HG03196 (cell line): ENCODE measurements at regions not wholly inside any gene's neighbourhood (a gene's known extent, or its start where the extent isn't known, plus 50 kb on each side); places are given as distances from the start of the nearest gene placed in this dataset.

Source experiments
- ATAC-seq: cut with Tn5 transposase; IDR thresholded peaks from one replicate; pipeline ENCODE4 v1.9.1; 2021; ENCODE audit not compliant: unreplicated experiment

DNA sequence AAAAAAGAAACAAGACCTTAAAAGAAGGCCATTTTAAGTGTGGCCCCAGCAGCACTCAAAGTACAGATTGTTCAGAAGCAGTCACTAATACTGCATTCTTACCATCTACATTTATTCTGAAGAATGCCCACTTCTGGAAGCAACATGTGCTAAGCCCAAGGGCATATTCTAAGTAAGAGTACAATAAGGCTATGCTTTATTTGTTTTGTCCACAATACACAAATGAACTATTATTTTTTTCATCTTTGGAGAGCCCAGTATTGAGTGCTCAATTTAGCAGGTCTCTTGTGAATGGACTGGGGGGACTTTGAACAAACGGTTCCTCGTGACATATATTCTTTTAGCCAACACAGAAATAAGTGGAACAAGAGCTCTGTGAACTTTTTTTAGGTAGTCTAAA lies 191.4 kb upstream of the CHORDC1 start:
- ATAC-seq = no peak

DNA sequence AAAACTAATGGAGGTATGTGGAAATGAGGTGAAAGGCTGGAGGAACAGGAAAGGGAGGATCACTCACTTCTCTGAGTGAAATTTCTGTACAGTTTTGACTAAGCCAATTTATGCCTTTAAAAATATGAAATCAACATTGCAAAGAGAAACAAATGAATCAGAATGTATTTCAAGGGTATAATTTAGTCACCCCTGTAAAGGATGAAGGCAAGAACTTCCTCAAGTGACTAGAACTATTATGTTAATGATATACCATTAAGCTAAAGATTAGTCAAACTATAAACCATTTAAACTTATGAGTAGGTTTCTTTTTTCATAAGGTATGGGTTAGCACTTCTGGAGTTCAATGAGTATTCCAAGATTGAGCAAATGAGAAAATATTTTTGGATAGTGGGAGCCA lies 184.5 kb upstream of the CHORDC1 start:
- no peak for ATAC-seq

DNA sequence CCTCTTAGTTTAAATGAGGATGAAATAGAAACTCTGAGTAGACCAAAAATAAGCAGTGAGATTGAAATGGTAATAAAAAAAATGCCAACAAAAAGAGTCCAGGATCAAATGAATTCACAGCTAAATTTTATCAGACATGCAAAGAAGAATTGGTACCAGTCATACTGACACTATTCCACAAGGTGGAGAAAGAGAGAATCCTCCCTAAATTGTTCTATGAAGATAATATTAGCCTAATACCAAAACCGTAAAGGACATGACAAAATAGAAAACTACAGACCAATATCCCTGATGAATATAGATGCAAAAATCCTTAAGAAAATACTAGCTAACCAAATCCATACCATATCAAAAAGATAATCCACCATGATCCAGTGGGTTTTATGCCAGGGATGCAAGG lies 169.8 kb upstream of the CHORDC1 start:
- no peak for ATAC-seq

DNA sequence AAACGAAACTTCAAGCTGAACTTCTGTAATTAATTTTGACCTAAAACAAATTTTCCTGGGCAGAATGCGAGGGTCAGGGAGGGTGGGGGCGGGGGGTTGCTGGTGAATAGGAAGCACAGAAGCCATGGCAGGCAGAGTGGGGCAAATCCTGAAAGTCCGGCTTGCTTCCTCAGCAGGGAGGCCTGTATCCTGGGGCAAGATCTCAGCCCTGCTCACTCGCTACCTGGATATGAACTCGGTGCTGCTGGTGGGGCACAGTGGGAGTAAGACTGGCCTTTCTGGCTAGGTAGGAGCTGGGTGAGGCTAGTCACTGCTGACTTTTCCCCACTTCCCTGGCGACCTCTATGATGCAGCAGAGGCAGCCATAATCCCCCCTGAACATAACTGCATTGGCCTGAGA lies 168.9 kb upstream of the CHORDC1 start:
- no peak for ATAC-seq

DNA sequence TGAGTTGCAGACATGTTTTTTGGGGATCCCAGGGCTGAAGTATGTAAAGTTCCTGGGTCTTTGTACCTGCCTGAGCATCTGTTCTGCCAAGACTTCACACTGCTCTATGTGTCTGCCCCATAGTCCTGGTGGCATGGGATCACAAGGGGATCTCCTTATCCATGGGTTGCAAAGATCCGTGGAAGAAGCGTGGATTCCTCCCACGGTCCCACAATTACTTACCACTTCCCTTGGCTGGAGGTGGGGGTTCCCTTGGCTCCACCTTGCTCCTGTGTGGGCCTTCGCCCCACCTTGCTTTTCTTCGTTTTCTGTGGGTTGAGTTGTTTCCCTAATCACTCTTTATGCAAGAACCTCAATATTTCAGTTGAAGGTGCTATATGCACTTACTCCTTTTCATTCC lies 157.4 kb upstream of the CHORDC1 start:
- ATAC-seq = no peak

DNA sequence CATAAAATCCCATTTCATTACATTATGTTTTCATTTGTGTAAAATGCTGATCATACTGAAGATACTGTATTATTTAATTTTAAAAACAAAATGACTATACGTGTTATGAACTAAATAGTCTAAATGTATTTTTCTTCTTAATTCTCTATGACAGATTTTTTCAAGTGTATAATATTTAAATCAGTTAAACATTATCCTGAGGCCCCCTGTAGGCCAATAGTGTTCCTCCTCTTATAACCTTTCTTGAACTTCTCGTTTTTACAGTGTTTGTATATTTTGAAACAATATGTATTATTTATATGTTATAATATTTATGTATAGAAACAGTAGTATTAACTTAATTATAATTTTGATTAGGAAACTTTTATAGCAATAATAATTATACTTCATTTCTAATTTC lies 151.1 kb upstream of the CHORDC1 start:
- ATAC-seq = no peak

DNA sequence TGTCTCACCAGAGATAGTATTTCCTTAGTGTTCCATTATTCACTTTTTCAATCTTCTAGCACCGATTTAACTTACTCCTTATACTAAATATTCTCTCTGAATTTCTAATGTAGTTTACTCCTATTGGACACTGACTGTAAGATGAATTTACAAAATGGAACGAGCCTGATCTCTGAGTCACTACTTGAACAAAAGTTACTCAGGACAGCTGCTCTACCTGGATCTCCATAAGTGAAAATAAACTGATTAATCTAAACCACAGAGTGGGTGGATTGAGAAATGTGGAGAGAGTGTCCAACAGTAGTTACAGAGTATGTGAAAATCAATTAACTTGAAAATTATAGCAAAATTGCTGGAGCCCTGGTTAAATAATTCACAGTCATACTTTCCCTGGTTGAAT lies 141.7 kb upstream of the CHORDC1 start:
- ATAC-seq = no peak

DNA sequence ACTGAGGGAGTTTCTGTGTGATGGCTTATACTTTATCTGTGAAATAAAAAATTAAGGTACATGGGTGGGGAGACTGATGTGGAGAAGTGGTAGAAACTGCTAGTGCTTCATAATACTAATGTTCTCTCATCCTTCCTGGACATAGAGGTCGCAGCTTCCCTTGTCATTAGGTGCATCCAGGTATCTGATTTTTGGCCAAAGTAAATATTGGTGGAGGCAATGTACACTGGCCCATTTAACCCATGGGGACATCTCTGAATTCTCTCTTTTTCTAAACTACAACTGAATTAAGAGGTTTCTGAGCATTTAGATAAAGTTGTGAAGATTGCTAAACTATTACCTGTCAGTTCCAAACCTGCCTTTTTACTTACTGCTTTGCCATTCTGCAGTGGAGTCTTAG lies 140.9 kb upstream of the CHORDC1 start:
- no peak for ATAC-seq

DNA sequence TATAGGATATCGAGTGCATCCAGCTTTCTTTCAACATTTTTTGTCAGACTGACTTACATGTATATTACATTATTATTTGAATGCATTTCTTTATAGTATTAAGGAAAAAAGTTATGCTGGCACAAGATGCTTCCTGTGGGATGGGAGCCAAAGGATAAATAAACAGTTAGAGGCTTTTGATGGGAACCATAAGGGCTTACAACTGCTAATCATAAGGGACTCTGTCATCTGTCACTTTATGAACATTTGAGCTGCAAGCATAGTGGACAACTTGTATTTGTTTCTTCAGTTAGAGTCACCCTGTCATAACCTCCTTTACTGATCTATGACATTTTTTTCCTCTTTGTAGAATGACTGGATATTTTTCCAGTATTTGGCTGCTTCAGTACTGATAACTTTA lies 132.4 kb upstream of the CHORDC1 start:
- ATAC-seq = no peak

DNA sequence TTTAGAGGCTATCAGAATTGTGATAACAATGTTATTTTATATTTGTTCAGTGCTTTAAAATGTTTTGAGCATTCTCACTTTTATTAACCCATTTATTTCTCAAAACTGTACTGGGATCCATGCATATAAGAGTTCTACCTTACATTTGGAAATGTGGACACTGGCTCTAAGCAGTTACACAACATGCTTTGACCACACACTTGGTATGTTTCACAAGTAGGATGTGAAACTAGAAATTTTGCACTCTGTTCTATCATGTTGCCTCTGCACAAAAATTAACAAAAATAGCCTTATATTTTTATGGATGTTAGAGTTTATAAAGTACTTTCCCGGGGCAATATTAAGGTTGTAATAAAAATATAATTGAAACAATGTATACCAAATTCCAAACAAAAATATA lies 126.9 kb upstream of the CHORDC1 start:
- ATAC-seq = no peak

DNA sequence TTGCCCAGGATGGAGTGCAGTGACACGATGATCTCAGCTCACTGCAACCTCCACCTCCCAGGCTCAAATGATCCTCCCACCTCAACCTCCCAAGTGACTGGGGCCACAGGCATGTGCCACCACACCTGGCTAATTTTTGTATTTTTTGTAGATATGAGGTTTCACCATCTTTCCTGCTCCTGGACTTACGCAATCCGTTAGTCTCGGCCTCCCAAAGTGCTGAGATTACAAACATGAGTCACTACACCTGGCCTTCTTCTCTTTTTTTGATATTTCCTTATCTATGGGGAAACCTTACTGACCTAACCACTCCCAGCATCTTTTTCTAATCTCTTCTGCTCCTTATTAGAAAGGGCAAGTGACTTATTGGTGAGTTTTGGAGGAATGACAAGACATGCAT lies 121.7 kb upstream of the CHORDC1 start:
- ATAC-seq = no peak

DNA sequence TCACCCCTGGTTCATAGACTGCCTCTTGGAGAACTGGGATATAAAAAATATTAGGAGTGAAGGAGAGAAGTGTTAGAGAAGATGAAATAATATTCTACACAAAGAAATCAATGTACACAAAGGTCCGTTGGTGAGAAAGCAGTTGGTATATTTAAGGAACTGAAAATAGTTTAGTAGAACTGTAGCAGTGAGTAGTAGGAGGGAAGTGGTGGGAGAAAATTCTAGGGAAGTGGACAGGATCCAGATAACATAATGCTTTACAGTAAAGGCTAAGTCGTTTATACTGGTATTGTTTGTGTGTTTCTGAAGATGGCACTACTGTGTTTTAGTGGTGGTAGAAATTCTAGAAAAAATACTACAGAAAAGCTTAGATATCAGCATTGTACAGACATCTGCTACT lies 120.8 kb upstream of the CHORDC1 start:
- ATAC-seq = no peak

DNA sequence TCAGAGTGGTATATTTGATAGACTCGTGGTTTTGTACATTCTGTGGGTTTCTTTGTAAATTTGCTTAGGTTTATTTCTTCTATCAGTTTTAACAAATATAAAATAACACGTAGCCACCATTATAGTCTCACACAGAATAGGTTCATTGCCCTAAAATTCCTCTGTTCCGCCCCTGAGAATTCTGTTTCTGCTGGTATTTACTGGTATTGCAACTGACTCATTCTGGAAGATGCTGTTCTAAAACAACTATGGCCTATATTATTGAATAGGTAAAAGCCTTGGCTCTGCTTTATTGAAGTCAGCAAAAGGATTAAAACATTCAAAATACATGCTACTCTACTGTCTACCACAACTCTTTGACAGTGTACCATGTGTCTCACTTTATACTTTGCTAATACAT lies 119.1 kb upstream of the CHORDC1 start:
- no peak for ATAC-seq

DNA sequence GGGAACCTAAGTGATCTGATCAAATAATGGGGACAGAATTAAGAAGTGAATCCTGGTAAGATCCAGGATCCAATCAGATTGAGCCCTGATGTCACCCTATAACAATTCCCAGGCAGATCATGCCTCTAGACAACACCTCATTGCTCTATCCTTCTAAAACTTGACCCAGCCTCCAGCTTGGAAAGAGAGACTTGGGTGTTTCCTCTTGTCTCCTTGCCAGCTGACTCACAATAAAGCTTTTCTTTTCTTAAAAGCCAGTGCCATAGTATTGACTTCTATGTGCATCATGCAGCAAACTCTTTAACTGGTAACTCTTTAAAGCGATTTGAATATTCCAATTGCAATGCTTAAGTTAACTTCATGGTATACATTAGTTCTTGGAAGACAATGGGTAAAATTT lies 109.6 kb upstream of the CHORDC1 start:
- no peak for ATAC-seq

DNA sequence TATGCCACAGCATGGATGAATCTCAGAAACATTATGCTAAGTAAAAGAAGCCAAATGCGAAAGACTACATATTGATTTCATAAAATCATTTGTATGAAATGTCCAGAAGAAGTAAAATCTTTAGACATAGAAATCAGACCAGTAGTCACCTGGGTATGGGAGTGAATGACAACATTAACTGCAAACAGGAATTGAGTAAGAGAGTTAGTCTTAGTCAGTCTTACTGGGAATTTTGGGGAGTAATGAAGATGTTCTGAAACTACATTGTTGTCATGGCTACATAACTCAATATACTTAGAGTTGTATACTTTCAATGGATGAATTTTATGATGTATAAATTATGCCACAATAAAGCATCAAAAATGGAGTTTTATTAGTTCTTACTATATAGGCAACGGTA lies 107.8 kb upstream of the CHORDC1 start:
- no peak for ATAC-seq

DNA sequence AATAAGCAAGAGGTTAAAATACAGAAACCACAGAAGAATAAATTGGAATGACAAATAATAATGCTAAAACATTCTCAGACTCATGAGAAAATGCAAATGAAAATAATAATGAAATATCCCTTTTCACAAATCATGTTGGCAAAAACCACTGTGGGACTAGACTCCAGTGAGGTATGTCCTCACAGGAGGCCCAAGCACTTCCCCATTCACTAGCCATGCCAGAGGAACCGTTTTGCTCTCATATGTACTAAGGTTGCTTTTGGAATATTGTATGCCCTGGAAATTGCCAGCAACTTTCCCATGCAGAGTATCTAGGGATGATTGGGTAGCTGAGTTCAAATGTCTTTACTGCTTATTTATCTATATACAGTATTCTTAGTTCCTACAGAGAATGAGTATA lies 106.2 kb upstream of the CHORDC1 start:
- ATAC-seq = no peak

DNA sequence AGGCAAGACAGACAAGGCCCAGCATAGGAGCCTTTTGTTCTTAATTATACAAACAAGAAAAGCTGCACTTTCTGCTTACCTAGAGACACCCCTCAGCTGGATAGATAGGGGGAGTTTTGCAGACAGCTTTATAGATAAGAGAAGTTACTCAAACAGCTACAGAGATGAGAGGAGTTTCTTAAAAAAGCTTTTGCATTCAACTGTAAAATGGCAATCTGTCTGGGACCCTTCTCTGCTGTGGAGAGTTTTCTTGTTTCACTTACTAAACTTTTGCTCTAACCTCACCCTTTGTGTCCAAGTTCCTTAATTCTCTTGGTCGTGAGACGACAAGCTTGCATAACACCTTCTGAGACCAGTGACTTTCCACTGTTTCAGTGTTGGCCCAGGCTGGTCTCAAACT lies 103.8 kb upstream of the CHORDC1 start:
- no peak for ATAC-seq

DNA sequence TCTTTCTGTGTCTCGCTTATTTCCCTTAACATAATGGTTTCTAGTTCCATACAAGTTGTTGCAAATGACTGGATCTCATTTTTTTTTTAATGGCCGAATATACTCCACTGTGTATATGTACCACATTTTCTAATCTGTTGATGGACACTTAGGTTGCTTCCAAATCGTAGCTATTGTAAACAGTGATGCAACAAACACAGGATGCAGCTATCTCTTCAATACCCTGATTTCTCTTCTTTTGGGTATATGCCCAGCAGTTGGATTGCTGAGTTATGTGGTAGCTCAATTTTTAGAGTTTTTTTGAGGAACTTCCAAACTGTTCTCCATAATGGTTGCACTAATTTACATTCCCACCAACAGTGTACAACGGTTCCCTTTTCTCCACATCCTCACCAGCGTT lies 100.4 kb upstream of the CHORDC1 start:
- no peak for ATAC-seq

DNA sequence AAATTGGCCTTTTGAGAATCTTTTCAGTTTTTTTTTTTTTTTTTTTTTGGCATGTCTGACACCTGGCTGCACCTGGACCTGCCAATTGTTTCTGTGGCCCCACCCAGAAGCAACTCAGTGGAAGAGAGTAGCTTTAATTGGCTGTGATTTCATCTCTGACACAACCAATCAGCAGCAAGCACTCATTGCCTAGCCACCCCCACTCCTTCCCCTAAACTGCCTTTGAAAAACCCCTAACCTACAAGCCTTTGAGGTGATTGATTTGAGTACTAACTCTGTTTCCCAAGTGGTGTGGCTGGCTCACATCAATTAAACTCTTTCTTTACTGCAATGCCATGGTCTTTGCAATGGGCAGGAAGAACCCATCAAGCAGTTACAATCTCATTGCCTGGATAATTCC lies 98.2 kb upstream of the CHORDC1 start:
- no peak for ATAC-seq

DNA sequence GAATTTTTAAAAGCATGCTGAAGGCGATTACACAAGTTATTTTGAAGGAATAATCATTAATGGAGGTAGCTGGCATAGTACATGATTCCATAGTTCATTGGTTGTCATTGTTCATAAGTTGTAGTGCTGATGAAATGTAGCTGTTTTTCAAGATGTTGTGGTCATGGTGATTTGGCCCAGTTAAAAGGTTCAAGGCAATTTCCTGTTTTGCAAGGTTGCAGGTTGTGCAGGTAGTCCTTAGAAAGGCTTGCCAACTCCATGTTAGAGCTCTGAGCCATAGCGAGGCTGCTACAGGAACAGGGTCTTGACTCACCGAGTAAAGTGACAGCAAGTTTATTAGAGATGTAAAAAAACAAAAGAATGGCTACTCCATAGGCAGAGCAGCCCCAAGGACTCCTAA lies 95.8 kb upstream of the CHORDC1 start:
- ATAC-seq = no peak

DNA sequence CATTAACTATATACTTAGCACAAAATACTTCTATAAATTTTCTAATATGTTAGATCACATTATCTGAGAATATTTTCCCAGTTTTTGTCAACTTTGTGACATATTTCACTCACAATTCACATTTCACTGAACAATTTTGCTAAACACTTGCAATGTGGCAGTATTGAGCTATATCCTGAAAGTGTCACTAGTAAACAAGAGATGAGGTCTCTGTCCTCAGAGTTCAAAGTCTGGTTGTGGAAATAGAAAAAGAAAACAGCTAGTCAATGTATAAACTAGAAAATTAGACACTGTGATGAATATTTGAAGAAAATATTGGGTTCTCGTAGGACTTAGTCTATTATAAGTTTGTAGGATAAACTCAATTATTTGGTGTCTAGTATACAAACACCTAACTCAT lies 87.4 kb upstream of the CHORDC1 start:
- ATAC-seq = no peak

DNA sequence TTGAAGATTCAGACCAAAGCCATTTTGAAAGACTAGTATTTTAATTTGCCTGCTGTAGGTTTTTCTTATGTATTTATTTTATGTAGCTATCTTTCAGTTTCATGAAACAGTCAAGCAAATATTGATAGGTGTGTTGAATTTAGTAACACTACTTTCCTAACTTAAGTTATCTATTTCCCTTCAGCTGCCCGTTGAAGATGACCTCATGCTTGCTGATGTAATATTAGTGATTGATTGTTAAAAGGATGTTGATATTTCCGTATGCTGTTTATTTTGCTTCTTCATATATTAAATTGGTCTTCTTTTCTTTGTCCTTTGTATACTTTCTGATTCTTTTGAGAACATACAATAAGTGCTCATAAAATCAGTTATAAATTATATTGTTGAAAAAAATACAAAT lies 86.8 kb upstream of the CHORDC1 start:
- ATAC-seq = no peak

DNA sequence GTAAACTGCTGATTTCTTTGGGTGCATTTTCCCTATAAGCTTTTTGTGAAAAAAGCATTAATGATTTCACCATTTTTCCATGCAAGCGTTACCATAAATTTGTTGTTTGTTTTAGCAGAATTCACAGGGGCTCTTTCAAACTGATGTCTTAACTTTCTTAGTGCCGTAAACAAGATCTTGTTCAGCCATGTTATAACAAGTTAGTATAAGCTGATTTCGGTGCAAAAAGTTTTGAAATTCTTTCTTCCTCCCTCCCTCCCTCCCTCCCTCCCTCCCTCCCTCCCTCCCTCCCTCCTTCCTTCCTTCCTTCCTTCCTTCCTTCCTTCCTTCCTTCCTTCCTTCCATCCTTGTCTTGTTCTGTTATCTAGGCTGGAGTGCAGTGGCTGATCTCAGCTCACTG lies 71.7 kb upstream of the CHORDC1 start:
- ATAC-seq = no peak

DNA sequence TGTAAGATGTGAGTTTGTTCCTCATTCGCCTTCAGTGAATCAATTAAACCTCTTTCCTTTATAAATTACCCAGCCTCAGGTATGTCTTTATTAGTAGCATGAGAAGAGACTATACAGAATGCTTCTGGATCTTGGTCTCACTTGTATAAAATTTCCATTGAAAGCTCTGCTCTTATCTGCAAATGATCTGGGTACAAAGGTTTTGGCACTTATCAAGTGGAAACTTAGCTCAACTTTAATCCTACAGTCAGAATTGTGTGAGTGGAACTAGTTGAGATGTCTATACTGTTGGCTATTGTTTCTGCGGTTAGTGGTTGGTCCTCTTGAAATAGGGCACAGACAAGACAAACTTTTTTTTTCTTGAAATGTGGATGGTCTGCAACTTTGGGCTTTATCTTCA lies 71.2 kb upstream of the CHORDC1 start:
- no peak for ATAC-seq
